ENCODE measurements at regions not wholly inside any gene's neighbourhood (a gene's known extent, or its start where the extent isn't known, plus 50 kb on each side); places are given as distances from the start of the nearest gene placed in this dataset.
A peak's percentile ranks its signal among the peaks of the same experiment; 100 is the strongest.
"Not testable (repeated sequence)": the region's sequence is repeated elsewhere in the genome, so short reads cannot be mapped to it uniquely, and the experiment has no call there.

- peak overlapping the region; percentile 49 for H2AFZ ChIP-seq (ENCODE audit: low read length)
- H3K4me3 ChIP-seq (ENCODE audit: low read length) = no peak overlapping the region
- H3K27me3 ChIP-seq (ENCODE audit: low read length) = no peaks in the 10 kb centered on the region
- no peaks in the 10 kb centered on the region for H3K9me3 ChIP-seq (ENCODE audit: low read length)
- H3K79me2 ChIP-seq (ENCODE audit: low read length) = no peaks in the 10 kb centered on the region
- POLR2A ChIA-PET (ENCODE audit: unreplicated experiment) = no interaction called here
- H3K9ac ChIP-seq (ENCODE audit: low read length) = no peak overlapping the region
- BruUV-seq (replicated peaks) = no TSS peak
- H3F3A ChIP-seq (ENCODE audit: low read length, unreplicated experiment) = no peaks in the 10 kb centered on the region
- no peaks in the 10 kb centered on the region for H3K36me3 ChIP-seq (ENCODE audit: low read depth, low read length)
- H3K4me2 ChIP-seq (ENCODE audit: low read length) = peak overlapping the region; percentile 50; the same call in 1 of the 2 replicates
- no peaks in the 10 kb centered on the region for H3K9me2 ChIP-seq (replicated peaks; ENCODE audit: low read length)
- no peaks in the 10 kb centered on the region for H4K20me1 ChIP-seq (ENCODE audit: low read length)
- CTCF ChIA-PET = no interaction called here
- H3K27ac ChIP-seq (ENCODE audit: low read length) = no peak overlapping the region
- TF ChIP-seq CTCF (conservative IDR thresholded peaks at IDR 0.05; ENCODE audit: low read depth, low read length) (peak; percentile 76), EZH2 (IDR thresholded peaks at IDR 0.05; ENCODE audit: low read length, unreplicated experiment) (no peak)
- no peaks in the 10 kb centered on the region for H3K4me1 ChIP-seq (ENCODE audit: insufficient read depth, low read length)
- DNase-seq = peak; percentile 81
- intact Hi-C loops (cut with micrococcal nuclease) = loop anchor here (1.0 to 5.0 kb wide), 2 partner anchors 146 to 160 kb away; partner anchors contain the start of gene HUWE1
- ATAC-seq = peak; percentile 89
Measured at GRCh38 chrX:53831662-53832635, 145.4 kb upstream of the HUWE1 start.

GRCh38 chrX:53824686-53825085, 138.2 kb upstream of the HUWE1 start:
- no peak overlapping the region for H3K9ac ChIP-seq (ENCODE audit: low read length)
- TF ChIP-seq EZH2phosphoT487 (IDR thresholded peaks at IDR 0.05; ENCODE audit: borderline replicate concordance, low read length) (no peak), CTCF (conservative IDR thresholded peaks at IDR 0.05; ENCODE audit: low read depth, low read length) (no peak), EZH2 (IDR thresholded peaks at IDR 0.05; ENCODE audit: low read length, unreplicated experiment) (no peak)
- H3K27ac ChIP-seq (ENCODE audit: low read length) = no peak overlapping the region
- H3K4me2 ChIP-seq (ENCODE audit: low read length) = no peak overlapping the region
- no peaks in the 10 kb centered on the region for H3F3A ChIP-seq (ENCODE audit: low read length, unreplicated experiment)
- no peaks in the 10 kb centered on the region for H3K27me3 ChIP-seq (ENCODE audit: low read length)
- ATAC-seq = no peak
- H3K9me3 ChIP-seq (ENCODE audit: low read length) = no peaks in the 10 kb centered on the region
- H4K20me1 ChIP-seq (ENCODE audit: low read length) = no peaks in the 10 kb centered on the region
- H3K9me2 ChIP-seq (replicated peaks; ENCODE audit: low read length) = no peaks in the 10 kb centered on the region
- no peaks in the 10 kb centered on the region for H3K4me1 ChIP-seq (ENCODE audit: insufficient read depth, low read length)
- intact Hi-C loops (cut with micrococcal nuclease) = no loop called here
- no peaks in the 10 kb centered on the region for H3K36me3 ChIP-seq (ENCODE audit: low read depth, low read length)
- ChIA-PET POLR2A (ENCODE audit: unreplicated experiment) (no interaction called here), CTCF (no interaction called here)
- H2AFZ ChIP-seq (ENCODE audit: low read length) = no peak overlapping the region
- no peaks in the 10 kb centered on the region for H3K79me2 ChIP-seq (ENCODE audit: low read length)
- H3K4me3 ChIP-seq (ENCODE audit: low read length) = no peak overlapping the region
- no TSS peak for BruUV-seq (replicated peaks)
- no peak for DNase-seq

GRCh38 chrX:53818115-53818514, 131.6 kb upstream of the HUWE1 start:
- H3K4me3 ChIP-seq (ENCODE audit: low read length); H3K36me3 ChIP-seq (ENCODE audit: low read depth, low read length); H3K4me2 ChIP-seq (ENCODE audit: low read length); H3F3A ChIP-seq (ENCODE audit: low read length, unreplicated experiment); intact Hi-C loops (cut with micrococcal nuclease); H3K9ac ChIP-seq (ENCODE audit: low read length); H3K9me3 ChIP-seq (ENCODE audit: low read length); H2AFZ ChIP-seq (ENCODE audit: low read length); BruUV-seq (replicated peaks); H3K79me2 ChIP-seq (ENCODE audit: low read length); H4K20me1 ChIP-seq (ENCODE audit: low read length); H3K27me3 ChIP-seq (ENCODE audit: low read length); H3K9me2 ChIP-seq (replicated peaks; ENCODE audit: low read length); POLR2A ChIA-PET (ENCODE audit: unreplicated experiment); CTCF ChIA-PET; DNase-seq; H3K27ac ChIP-seq (ENCODE audit: low read length); ATAC-seq: not testable (repeated sequence)
- peaks cover 14% of the 10 kb centered on the region for H3K4me1 ChIP-seq (ENCODE audit: insufficient read depth, low read length)

Data from PC-3 (cell line).